OCI-LY1 (cell line): ENCODE measurements at regions not wholly inside any gene's neighbourhood (a gene's known extent, or its start where the extent isn't known, plus 50 kb on each side); places are given as distances from the start of the nearest gene placed in this dataset.

Experiments
- EZH2 ChIP-seq: fragments of 200-600 bp; sonication (generic), shearing (Covaris generic); IDR thresholded peaks from 2 replicates; pipeline ENCODE4 v1.8.0; 2017; ENCODE audit warnings: borderline replicate concordance, mixed run types, mild to moderate bottlenecking, antibody characterized with exemption, low read length, moderate library complexity, mixed read lengths
- TF ChIP-seq, protein P1 (sequence below): fragments of 200-600 bp; sonication (generic), shearing (Covaris generic); IDR thresholded peaks from 2 replicates; pipeline ENCODE4 v1.5.1; 2017; ENCODE audit warnings: mild to moderate bottlenecking, antibody characterized with exemption, low read length, moderate library complexity, mixed read lengths

DNA sequence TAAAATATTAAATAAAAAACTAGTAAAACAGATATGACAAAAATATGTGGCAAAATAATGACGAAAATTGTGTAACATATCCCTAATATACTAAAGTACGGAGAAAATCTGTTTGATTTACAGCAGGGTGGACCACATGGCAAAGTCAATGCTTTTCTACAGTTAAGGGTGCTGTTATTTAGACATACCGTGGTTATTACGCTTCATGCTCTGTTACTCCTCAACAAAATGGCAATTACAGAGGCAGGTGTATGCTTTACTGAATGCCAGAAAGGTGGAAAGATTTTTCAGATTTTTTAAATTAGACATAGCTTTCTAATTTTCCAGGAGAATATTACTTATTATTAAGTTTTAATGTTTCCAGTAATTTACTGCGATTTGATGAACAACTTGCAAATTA, 343.9 kb upstream of the DPYD start:
- TF ChIP-seq, protein P1, sequence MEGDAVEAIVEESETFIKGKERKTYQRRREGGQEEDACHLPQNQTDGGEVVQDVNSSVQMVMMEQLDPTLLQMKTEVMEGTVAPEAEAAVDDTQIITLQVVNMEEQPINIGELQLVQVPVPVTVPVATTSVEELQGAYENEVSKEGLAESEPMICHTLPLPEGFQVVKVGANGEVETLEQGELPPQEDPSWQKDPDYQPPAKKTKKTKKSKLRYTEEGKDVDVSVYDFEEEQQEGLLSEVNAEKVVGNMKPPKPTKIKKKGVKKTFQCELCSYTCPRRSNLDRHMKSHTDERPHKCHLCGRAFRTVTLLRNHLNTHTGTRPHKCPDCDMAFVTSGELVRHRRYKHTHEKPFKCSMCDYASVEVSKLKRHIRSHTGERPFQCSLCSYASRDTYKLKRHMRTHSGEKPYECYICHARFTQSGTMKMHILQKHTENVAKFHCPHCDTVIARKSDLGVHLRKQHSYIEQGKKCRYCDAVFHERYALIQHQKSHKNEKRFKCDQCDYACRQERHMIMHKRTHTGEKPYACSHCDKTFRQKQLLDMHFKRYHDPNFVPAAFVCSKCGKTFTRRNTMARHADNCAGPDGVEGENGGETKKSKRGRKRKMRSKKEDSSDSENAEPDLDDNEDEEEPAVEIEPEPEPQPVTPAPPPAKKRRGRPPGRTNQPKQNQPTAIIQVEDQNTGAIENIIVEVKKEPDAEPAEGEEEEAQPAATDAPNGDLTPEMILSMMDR = no peak
- TF ChIP-seq EZH2 = no peak
